ENCODE measurements at regions not wholly inside any gene's neighbourhood (a gene's known extent, or its start where the extent isn't known, plus 50 kb on each side); places are given as distances from the start of the nearest gene placed in this dataset.
"Not testable (repeated sequence)": the region's sequence is repeated elsewhere in the genome, so short reads cannot be mapped to it uniquely, and the experiment has no call there.

DNA sequence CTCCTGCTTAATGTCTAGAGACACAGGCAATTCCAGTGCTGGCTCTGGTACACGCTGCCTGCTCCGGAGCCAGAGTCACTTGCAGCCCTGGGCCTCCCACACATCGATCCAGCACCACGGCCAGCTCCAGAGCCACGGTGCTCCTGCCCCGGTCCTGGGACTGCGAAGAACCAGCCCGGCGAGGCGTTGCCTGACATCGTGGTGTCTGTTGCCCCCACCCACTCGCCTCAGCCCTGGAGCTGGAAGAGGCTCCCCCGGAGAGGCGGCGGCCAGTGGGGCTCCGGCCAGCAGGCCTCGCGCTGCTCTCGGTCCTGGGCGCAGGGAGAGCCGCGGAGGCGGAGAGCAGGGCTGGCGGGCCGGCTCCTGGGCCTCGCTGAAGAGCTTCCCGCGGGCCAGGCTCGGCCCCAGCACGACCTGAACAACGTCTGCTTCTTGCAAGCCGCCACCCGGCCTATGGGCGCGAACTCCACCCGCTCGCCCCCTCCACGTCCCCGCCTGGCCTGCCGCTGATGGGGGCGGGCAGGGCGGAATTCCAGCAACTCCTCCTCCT, 364.8 kb downstream of the CEP170 start:
- H3K27me3 ChIP-seq: no peaks in the 10 kb centered on the region
- no peak overlapping the region for H3K27ac ChIP-seq
- no peaks in the 10 kb centered on the region for H3K36me3 ChIP-seq
- H3K4me1 ChIP-seq: no peaks in the 10 kb centered on the region
- intact Hi-C loops (cut with DNase I; ENCODE audit: low total_unique reads): no loop called here
- DNase-seq (ENCODE audit: low spot score in 2 of 2): no peak
- TF ChIP-seq POLR2A (IDR thresholded peaks at IDR 0.05) (no peak), POLR2AphosphoS5 (IDR thresholded peaks at IDR 0.05) (no peak)
- TF ChIP-seq, protein P1, sequence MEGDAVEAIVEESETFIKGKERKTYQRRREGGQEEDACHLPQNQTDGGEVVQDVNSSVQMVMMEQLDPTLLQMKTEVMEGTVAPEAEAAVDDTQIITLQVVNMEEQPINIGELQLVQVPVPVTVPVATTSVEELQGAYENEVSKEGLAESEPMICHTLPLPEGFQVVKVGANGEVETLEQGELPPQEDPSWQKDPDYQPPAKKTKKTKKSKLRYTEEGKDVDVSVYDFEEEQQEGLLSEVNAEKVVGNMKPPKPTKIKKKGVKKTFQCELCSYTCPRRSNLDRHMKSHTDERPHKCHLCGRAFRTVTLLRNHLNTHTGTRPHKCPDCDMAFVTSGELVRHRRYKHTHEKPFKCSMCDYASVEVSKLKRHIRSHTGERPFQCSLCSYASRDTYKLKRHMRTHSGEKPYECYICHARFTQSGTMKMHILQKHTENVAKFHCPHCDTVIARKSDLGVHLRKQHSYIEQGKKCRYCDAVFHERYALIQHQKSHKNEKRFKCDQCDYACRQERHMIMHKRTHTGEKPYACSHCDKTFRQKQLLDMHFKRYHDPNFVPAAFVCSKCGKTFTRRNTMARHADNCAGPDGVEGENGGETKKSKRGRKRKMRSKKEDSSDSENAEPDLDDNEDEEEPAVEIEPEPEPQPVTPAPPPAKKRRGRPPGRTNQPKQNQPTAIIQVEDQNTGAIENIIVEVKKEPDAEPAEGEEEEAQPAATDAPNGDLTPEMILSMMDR (IDR thresholded peaks at IDR 0.05): no peak
- H3K4me3 ChIP-seq: no peak overlapping the region
- H3K9me3 ChIP-seq: no peaks in the 10 kb centered on the region

DNA sequence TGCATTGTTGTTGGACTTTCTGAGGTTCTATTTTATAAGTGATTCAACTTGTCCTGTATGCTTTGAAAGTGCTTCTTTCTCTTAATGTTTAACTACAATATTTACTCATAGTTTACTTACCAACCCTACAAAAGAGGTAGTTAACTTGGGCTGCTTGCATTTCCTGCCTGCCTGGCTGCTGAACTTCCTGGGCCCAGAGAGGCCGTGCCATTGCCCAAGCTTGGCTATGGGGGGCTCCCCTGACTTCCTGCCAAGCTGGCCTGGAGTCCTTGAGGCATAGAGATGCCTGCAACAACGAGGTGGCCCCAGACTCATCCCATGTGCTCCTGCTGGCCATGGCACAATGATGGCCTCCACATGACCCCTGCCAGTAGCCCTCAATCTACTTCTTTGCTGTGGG, 361.6 kb upstream of the PLD5 start:
- Histone ChIP-seq H3K36me3 (no peaks in the 10 kb centered on the region), H3K27me3 (no peaks in the 10 kb centered on the region), H3K4me1 (no peaks in the 10 kb centered on the region), H3K4me3 (no peak overlapping the region), H3K9me3 (no peaks in the 10 kb centered on the region), H3K27ac (no peak overlapping the region)
- TF ChIP-seq POLR2A (IDR thresholded peaks at IDR 0.05) (no peak), POLR2AphosphoS5 (IDR thresholded peaks at IDR 0.05) (no peak)
- TF ChIP-seq, protein P1 (IDR thresholded peaks at IDR 0.05): no peak
- intact Hi-C loops (cut with DNase I; ENCODE audit: low total_unique reads): no loop called here
- no peak for DNase-seq (ENCODE audit: low spot score in 2 of 2)

DNA sequence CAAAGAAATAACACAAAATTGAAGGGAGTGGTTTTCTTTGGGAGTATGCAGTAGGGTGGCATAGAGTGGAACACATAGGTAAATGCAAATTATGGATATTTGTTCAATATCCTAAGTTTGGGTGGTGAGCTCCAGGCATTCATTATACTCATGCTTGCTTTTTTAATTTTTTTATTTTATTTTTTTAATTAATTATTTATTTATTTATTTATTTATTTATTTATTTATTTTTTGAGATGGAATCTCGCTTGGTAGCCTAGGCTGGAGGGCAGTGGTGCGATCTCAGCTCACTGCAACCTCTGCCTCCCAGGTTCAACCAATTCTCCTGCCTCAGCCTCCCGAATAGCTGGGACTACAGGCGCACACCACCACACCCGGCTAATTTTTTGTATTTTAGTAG, 355.5 kb upstream of the PLD5 start:
- DNase-seq (ENCODE audit: low spot score in 2 of 2); H3K4me1 ChIP-seq; intact Hi-C loops (cut with DNase I; ENCODE audit: low total_unique reads); H3K4me3 ChIP-seq; H3K9me3 ChIP-seq; H3K36me3 ChIP-seq; H3K27me3 ChIP-seq; H3K27ac ChIP-seq: not testable (repeated sequence)

DNA sequence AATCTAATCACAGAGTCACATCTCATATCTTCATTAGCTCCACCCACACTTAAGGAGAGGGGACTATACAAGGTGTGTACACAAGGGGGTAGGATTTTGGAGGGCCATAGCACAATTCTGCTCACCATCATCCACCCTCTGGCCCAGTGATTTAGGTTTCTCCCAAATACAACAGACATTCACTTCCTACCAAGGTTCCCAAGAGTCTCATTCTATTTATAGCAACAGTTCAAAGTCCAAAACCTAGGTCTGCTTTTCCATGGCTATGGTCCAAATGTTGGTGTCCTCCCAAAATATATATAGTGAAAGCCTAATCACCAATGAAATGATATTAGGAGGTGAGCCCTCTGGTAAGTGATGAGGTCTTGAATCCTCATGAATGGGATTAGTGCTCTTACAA, 353.2 kb upstream of the PLD5 start:
- no peaks in the 10 kb centered on the region for H3K9me3 ChIP-seq
- intact Hi-C loops (cut with DNase I; ENCODE audit: low total_unique reads): no loop called here
- no peaks in the 10 kb centered on the region for H3K36me3 ChIP-seq
- no peak for DNase-seq (ENCODE audit: low spot score in 2 of 2)
- TF ChIP-seq, protein P1 (IDR thresholded peaks at IDR 0.05): no peak
- TF ChIP-seq POLR2AphosphoS5 (IDR thresholded peaks at IDR 0.05): no peak
- TF ChIP-seq POLR2A (IDR thresholded peaks at IDR 0.05): no peak
- no peaks in the 10 kb centered on the region for H3K4me1 ChIP-seq
- H3K4me3 ChIP-seq: no peak overlapping the region
- no peak overlapping the region for H3K27ac ChIP-seq
- no peaks in the 10 kb centered on the region for H3K27me3 ChIP-seq

DNA sequence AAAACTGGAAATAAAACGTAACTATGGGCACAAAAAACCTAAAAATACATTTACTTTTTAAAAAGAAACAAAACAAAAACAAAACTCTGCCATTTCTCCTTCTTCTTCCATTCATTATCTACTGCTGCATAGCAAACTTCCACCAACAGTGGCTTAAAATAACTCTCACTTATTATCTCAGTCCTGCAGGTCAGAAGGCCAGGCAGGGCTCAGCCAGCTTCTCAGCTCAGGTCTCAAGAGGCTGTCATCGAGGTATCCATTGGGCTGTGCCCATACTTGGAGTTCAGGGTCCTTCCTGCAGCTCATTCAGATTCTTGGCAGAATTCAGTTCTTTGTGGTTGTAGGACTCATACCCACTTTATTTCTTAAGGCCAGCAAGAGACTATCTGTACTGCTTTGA, 352.7 kb upstream of the PLD5 start:
- no peak overlapping the region for H3K27ac ChIP-seq
- no peaks in the 10 kb centered on the region for H3K4me1 ChIP-seq
- TF ChIP-seq POLR2A (IDR thresholded peaks at IDR 0.05): no peak
- TF ChIP-seq POLR2AphosphoS5 (IDR thresholded peaks at IDR 0.05): no peak
- TF ChIP-seq, protein P1 (IDR thresholded peaks at IDR 0.05): no peak
- no peak for DNase-seq (ENCODE audit: low spot score in 2 of 2)
- no peak overlapping the region for H3K4me3 ChIP-seq
- no peaks in the 10 kb centered on the region for H3K9me3 ChIP-seq
- no peaks in the 10 kb centered on the region for H3K36me3 ChIP-seq
- no peaks in the 10 kb centered on the region for H3K27me3 ChIP-seq
- intact Hi-C loops (cut with DNase I; ENCODE audit: low total_unique reads): no loop called here

DNA sequence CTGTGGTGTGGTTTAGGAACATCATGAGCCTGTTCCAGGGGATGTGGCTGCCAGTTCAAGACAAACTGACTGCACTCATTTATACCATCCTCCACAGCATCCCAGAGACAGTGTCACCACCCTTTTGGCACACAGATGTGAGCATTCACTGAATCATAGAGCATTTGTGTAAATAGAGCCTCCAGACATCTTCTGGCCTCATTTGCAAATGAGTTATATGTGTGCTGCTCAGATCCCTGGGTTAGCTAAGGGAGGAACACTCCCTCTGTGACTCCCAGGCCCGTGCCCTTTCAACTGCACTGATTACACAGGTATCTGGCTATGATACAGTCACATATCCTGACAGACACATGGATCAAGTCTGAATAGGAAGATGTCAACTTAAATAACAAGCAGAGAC, 351.5 kb upstream of the PLD5 start:
- Histone ChIP-seq H3K4me1 (no peaks in the 10 kb centered on the region), H3K27me3 (no peaks in the 10 kb centered on the region), H3K4me3 (no peak overlapping the region), H3K9me3 (no peaks in the 10 kb centered on the region), H3K36me3 (no peaks in the 10 kb centered on the region), H3K27ac (no peak overlapping the region)
- intact Hi-C loops (cut with DNase I; ENCODE audit: low total_unique reads): no loop called here
- TF ChIP-seq POLR2A (IDR thresholded peaks at IDR 0.05) (no peak), POLR2AphosphoS5 (IDR thresholded peaks at IDR 0.05) (no peak)
- TF ChIP-seq, protein P1 (IDR thresholded peaks at IDR 0.05): no peak
- no peak for DNase-seq (ENCODE audit: low spot score in 2 of 2)

Measured in breast epithelium (tissue), 4 donors.